ENCODE measurements at regions not wholly inside any gene's neighbourhood (a gene's known extent, or its start where the extent isn't known, plus 50 kb on each side); places are given as distances from the start of the nearest gene placed in this dataset.

DNA sequence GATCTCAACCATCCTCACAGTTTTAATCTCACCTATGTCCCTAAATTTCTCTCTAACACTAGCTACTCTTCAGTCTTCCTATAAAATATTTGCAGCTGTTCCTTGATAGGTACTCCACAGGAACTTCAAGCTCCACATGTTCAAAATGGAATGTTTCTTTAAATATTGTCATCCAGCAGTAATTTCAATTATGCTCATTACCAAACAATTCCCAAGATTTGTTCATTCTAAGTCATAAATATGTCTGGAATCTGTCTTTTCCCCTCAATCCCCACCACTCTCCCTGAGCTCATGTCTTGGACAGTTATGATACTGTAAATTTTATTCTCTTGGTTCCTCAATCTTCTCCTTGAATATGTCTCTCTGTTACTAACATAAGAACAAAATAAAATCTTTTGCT lies 214.4 kb downstream of the NRIP1 start:
- TF ChIP-seq, protein P1, sequence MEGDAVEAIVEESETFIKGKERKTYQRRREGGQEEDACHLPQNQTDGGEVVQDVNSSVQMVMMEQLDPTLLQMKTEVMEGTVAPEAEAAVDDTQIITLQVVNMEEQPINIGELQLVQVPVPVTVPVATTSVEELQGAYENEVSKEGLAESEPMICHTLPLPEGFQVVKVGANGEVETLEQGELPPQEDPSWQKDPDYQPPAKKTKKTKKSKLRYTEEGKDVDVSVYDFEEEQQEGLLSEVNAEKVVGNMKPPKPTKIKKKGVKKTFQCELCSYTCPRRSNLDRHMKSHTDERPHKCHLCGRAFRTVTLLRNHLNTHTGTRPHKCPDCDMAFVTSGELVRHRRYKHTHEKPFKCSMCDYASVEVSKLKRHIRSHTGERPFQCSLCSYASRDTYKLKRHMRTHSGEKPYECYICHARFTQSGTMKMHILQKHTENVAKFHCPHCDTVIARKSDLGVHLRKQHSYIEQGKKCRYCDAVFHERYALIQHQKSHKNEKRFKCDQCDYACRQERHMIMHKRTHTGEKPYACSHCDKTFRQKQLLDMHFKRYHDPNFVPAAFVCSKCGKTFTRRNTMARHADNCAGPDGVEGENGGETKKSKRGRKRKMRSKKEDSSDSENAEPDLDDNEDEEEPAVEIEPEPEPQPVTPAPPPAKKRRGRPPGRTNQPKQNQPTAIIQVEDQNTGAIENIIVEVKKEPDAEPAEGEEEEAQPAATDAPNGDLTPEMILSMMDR (conservative IDR thresholded peaks at IDR 0.05), result no peak

More for the DNA sequence above, 214.4 kb downstream of the NRIP1 start:
- Histone ChIP-seq H3K23me2 (ENCODE audit: insufficient read length, low read depth, low read length, poor library complexity, severe bottlenecking) (no peaks in the 10 kb centered on the region), H4K91ac (ENCODE audit: insufficient read length, low read depth, low read length) (no peak overlapping the region), H2BK120ac (ENCODE audit: low read depth, low read length, poor library complexity, severe bottlenecking) (no peak overlapping the region), H3K9me3 (ENCODE audit: control insufficient read depth, low read depth, low read length) (no peaks in the 10 kb centered on the region), H2BK20ac (ENCODE audit: low read depth, low read length, poor library complexity, severe bottlenecking) (no peak overlapping the region), H3K18ac (ENCODE audit: insufficient read length, low read depth, low read length) (no peak overlapping the region), H2AK5ac (ENCODE audit: insufficient read length, low read length) (no peak overlapping the region), H2BK5ac (ENCODE audit: insufficient read length, low read length) (no peak overlapping the region), H3K27ac (ENCODE audit: insufficient read length, low read depth, low read length) (no peak overlapping the region), H3K9ac (ENCODE audit: extremely low read depth, insufficient read length, low read length) (no peak overlapping the region), H2AFZ (ENCODE audit: low read length) (no peak overlapping the region), H4K20me1 (ENCODE audit: control insufficient read depth, insufficient read depth, insufficient read length) (no peaks in the 10 kb centered on the region), H4K5ac (ENCODE audit: insufficient read length, low read depth, low read length) (no peak overlapping the region), H2BK15ac (ENCODE audit: low read depth, low read length) (no peak overlapping the region), H3K14ac (ENCODE audit: insufficient read depth, low read length) (no peak overlapping the region), H2BK12ac (ENCODE audit: insufficient read length, low read depth, low read length) (no peak overlapping the region), H4K8ac (replicated peaks; ENCODE audit: insufficient read length, low read depth, low read length) (no peak overlapping the region), H3T11ph (ENCODE audit: low read length) (no peak overlapping the region), H3K4ac (ENCODE audit: low read depth, low read length) (no peak overlapping the region), H3K4me1 (ENCODE audit: insufficient read depth, low read length) (no peaks in the 10 kb centered on the region; the same call in 1 of the 2 replicates), H3K56ac (ENCODE audit: insufficient read length, low read depth, low read length) (no peak overlapping the region), H3K4me2 (ENCODE audit: insufficient read depth, insufficient read length, low read length) (no peak overlapping the region), H3K27me3 (ENCODE audit: insufficient read depth, low read length) (no peaks in the 10 kb centered on the region), H3K79me1 (ENCODE audit: insufficient read depth, low read depth, low read length, poor library complexity, severe bottlenecking) (no peaks in the 10 kb centered on the region), H3K79me2 (ENCODE audit: insufficient read depth, low read length) (no peaks in the 10 kb centered on the region), H3K23ac (ENCODE audit: insufficient read length, low read depth, low read length) (no peak overlapping the region)
- Mint-ChIP-seq H3K9me3 (peaks cover 22 to 27% of the 10 kb centered on the region in 2 experiments), H3K4me3 (no peak overlapping the region), H3K27ac (no peak overlapping the region), H3K4me1 (peaks cover 16 to 17% of the 10 kb centered on the region in 2 experiments), H3K27me3 (ENCODE audit: low read depth) (no peaks in the 10 kb centered on the region), H3K36me3 (ENCODE audit: insufficient read depth in 1 of 3, low read depth in 3 of 3) (peaks cover 15 to 22% (median 19%) of the 10 kb centered on the region in 3 experiments)
- DNase-seq, result no peak

Measured in H9 (cell line).